Pons (tissue), 1 donor: ENCODE measurements at regions not wholly inside any gene's neighbourhood (a gene's known extent, or its start where the extent isn't known, plus 50 kb on each side); places are given as distances from the start of the nearest gene placed in this dataset.
A peak's percentile ranks its signal among the peaks of the same experiment; 100 is the strongest.
"Not testable (repeated sequence)": the region's sequence is repeated elsewhere in the genome, so short reads cannot be mapped to it uniquely, and the experiment has no call there.

Experiments
- DNase-seq: peaks from one replicate; pipeline ENCODE4 v3.0.0-alpha.2; 2016; ENCODE audit warnings: low spot score

DNA sequence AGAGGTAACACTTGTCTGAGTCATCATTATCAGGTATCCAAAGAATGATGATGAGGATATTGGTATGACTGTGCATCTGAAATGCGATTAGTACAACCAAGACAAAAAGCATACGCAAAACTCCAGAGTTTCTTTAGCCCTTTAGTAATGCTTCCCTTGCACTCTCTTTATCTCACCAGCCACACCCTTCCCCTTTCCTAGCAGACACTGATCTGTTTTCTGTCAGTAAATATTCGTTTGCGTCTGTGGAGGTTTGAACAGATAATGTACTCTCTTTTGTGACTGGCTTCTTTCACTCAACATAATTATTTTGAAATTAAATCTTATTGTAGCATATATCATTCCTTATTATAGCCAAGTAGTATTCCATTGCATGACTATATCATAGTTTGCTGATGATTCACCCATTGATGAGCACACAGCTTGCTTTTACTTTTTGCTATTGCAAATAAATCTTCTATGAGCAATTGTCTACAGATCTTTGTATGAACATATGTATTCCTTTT, 775.7 kb downstream of the SLC6A15 start:
- DNase-seq = no peak

DNA sequence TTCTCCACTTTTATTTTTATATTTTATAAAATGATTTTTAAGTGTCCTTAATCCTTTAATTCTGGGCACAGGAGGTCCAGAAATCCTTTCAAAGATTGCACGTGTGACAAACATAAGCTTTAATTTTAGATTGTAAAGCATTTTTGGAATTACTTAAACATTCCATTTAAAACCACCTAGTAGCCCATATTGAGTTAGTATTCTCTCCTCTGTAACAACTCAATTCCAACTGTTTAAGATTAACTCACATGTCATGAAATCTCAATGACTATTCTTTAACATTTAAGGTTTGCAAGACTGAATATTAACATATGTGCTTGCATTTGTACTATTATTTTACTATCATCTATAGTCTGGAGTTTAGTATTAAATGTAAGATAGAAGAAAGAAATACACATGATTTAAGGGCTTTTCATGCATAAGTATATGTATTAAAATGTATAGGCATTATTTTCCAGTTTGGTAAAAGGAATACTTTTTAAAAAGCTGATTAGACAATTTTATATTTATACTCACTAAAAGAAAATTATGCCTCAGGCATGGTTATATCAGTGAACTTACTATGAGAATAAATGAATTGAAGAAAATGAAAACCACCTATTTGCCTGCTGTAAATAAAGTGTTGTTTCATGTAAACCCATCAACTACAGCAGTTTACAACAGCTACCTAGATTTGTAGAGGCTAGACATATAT, 776.9 kb downstream of the SLC6A15 start:
- DNase-seq = no peak

DNA sequence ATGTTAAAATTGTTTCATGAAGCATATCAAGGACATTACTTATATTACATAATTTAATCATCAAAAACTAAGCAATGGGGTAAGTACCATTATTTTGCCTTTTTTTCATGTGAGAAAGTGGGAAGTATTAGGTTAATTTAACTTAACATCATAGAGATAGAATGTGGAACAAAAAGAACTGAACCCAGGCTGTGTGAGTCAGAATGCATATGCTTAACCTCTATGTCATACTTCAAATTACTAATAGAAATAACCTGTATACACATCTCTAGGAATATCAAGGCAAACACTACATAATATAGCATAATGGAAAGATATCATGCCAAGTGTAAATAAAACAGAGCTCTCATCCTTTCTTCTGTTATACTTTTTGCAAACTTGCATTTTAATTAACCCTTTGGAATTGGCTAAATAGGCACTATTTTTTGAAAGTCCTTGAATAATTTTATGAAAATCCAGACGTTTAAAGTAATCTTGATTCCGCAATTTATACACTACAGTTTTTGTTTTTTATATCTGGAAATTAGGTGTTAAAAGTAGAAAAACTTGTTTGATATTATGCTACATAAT, 777.7 kb downstream of the SLC6A15 start:
- DNase-seq = no peak

DNA sequence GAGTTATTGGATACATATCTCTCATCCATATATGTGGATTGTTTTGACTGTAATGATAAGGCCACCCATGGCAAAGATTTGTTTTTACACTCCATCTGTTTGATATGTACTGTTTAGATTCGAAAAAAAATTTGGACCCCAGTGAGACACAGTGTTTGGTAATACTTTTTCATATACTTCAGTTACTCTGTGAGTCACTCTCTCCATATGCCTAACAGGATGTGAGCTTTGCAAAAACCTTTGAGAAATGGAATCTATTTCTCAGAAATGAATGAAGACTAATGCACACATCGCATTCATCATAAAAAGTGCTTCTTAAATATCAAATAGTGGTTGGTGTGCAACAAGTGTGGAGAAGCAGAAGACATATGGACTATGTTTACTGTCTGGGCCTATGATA, 781.5 kb downstream of the SLC6A15 start:
- no peak for DNase-seq

DNA sequence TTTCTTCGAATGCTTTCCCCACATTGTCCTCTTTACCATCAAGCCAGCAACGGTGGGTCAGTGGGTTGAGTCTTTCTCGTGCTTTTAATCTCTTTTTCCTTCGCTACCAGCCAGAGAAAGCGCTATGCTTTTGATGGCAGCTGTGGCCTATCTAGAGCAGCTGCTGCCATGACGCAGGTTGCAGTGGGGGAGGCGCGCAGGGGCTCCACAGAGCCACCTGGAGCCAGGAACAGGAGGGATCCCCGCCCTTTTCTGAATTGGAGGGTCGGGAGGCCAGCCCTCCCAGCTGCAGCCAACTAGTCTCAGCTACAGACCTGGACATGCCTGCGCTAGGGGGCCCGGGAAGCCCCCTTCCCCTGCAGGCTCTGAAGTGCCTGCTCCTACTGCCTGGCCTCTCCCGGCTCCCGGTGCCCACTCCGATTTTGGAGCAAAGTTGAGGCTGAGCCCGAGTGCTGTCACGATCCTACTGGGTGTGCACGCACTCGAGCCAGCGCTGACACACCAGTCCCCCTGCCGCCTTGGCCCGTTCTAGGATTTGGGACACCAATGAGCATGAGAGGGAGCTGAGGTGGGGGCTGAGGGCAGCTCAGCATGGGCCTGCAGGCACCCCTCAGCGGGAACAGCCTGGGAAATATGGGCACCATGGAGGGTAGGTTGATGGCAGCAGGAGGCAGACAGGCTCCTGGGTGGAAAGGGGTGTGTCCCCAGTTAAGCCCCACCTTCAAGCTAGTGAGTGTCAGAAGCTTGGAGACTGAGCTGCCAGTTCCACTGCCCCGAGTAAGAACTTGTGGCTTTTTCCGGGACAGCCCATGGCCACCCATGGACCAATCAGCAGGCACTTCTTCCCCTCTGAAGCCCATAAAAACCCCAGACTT, 784.2 kb downstream of the SLC6A15 start:
- no peak for DNase-seq

DNA sequence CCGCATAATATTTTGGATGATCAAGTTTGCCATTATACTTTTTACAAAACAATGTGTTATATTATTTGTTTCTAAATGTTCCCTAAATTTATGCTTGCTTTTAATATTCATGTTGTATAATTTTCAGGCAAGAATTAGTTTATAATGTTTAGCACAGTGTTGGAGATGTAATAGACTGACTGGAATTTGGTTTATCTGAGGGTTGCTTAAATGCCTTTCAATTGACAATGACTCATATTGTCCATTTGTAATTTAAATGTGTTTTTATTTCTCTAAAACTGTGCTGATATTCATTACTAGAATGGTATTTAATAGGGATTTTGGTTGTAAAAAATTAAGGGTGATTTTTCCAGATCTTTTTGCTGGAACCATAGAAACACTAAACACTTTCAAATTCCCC, 788.4 kb downstream of the SLC6A15 start:
- no peak for DNase-seq

DNA sequence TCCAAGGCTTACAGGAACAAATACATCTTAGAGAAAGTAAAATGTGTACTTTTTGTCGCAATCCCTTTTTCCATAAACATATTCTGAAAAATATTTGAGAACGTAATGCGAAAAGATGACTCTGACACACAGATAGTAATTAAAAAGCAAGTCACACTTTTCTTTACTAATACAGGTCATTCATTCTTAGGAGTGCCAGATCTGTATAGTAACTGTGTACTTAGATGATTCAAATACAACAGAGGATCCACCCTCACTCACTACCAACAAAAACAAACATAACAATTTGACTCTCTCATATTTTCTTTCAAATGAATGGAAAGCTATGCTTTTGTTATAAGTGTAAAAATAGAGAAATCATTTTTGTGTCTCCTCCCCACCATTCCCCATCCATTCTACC, 795.4 kb downstream of the SLC6A15 start:
- DNase-seq = no peak

DNA sequence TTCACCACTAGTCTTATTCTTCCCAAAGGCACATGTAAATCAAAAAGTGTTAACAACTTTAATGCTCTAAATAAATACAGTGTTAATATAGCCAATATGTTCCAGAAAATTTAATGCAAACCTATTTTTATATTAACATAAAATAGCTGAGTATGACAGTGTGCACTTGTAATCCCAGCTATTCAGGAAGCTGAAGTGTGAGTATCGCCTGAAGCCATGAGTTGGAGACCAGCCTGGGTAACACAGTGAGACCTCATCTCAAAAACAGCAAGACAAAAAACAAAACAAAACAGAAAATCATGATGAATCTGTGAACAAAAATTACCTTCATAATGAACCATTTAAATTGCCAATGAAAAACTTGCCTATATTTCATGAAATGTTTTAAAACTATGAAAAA, 798.9 kb downstream of the SLC6A15 start:
- no peak for DNase-seq

DNA sequence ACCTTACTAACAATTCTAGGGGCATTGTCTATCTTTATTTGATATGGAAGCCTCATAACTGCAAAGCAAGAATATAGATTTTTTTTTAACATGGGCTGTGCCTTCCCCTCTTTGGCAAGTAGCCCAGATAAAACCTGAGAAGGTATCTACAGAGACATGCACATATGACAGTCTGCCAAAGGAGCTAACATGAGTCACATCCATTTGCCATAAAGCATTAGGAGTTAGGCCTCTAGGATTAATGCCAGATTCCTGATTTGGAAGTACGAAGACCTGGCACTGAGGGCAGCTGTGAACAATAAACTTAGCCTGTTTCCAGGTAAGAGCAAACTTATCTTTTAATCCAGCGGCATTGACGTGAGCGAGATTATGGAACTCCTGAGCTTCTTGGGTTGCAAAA, 808.7 kb downstream of the SLC6A15 start:
- not testable (repeated sequence) for DNase-seq

DNA sequence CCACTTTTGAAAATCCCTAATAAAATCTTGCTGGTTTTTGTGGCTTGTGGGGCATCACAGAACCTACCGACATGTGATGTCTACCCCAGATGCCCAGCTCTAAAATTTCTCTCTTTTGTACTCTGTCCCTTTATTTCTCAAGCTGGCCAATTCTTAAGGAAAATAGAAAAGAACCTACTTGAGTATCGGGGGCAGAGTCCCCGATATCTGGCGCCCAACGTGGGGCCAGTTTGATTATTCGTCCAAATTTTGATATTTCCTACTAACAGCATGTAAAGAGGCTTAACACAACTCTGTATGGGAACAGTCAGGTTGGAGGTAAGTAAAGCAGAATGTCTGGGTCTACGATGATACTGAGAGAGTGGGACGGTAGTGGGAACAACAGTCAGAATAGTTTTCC, 810.6 kb downstream of the SLC6A15 start:
- DNase-seq = not testable (repeated sequence)

DNA sequence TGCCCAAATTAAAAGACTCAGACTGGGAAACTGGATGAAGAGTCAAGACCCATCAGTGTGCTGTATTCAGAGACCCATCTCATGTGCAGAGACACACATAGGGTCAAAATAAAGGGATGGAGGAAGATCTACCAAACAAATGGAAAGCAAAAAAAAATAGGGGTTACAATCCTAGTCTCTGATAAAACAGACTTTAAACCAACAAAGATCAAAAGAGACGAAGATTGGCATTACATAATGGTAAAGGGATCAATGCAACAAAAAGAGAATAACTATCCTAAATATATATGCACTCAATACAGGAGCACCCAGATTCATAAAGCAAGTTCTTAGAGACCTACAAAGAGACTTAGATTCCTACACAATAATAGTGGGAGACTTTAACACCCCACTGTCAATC, 813.0 kb downstream of the SLC6A15 start:
- peak; percentile 4 for DNase-seq

DNA sequence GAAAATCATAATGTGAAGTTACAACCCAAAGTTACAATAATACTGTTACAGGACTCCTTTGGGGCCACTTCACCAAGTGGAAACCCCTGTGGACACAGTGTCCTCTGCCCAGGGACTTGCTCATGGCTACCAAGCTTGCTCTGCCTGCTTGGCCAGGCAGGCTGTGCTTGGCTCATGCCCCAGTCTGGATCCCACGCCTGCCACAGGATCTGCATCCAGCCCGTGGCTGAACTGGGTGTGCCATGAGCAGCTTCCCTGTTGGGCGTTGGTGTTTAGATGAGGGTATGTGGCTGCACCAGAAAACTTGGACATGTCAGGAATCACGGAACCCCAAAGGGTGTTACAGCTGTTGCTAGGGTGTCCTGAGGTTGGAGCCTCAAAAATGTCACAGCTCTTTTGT, 820.9 kb downstream of the SLC6A15 start:
- DNase-seq = no peak

DNA sequence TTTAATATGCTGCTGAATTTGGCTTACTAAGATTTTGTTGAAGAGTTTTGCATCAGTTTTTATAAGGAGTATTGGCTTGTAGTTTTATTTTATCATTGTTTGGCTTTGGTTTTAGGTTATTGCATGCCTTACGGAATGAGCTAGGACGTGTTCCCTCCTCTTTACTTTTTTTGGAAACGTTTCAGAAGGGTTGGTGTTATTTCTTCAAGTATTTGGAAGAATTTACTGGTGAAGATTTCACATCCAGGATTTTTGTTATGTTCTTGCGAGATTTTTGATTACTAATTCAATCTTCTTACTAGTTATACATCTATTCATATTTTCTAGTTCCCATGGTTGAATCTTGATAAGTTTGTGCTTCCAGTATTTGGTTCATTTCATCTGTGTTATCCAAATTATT, 823.2 kb downstream of the SLC6A15 start:
- DNase-seq = no peak

DNA sequence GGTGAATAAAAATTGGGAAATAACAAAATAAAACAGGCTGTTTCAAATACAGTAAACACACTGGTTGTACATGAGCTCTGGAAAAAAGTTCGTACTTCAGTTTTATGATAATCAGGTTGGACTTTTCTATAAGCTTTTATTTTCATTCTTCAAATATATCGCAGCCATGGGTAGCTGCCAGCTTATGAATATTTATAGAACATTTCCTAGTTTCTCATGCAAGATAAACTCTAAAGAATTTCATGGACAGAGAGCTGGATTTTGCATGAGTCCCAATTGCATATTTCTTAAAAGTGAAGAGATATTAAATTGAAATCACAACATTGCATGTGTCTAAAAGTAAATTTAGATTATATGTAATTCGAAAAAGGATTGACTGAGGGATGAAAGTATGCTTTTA, 827.6 kb downstream of the SLC6A15 start:
- no peak for DNase-seq

DNA sequence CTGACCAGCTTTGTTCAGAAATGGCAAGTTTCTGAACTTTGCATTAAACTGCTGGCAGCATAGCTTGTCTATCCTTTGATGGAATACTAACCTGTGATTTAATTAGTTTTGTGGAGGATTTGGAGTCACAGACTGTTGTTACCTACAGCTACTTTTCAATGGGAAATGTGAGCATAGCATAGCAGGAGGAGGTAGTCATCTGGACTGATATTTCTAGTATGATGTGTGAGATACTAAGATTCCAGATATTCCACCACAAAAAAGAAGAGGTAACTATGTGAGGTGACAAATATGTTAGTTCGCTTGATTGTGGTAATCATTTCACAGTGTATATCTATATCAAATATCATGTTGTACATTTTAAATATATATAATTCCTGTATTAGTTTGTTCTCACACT, 833.0 kb downstream of the SLC6A15 start:
- no peak for DNase-seq

DNA sequence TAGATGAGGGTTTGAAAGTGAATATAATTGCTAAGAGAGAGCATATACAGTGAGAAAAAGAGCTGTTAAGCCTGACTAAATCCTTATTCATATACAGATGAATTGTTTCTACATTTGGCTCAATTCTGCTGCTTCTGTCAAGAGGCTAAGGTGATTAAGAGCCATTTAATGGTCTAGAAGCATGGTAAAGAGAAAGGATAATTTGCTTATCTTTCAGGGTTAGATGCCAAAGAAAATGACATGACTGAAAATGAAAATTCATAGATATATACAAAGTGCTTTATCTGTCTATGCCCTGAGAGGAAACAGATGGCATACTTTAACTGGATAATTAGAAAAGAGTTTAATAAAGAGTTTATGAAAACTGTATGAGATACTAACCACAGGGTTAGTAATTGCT, 834.9 kb downstream of the SLC6A15 start:
- DNase-seq = no peak

DNA sequence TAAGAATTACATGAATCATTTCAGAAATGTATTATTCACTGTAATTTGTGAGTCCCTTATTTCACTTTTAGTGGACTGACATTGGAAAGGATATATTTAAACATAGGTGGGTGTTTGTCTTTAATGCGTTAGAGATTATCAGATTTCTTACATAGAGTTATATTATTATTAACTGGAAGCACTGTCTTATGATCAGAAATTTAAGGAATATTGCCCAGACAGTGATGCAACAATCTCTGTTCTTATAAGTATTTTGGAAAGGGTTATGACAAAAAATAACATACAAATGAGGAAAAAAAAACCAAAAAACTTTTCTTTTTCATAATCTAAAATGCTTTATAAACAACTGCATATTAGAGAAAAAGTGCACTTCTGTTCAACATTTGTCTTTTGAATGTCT, 836.6 kb downstream of the SLC6A15 start:
- no peak for DNase-seq

DNA sequence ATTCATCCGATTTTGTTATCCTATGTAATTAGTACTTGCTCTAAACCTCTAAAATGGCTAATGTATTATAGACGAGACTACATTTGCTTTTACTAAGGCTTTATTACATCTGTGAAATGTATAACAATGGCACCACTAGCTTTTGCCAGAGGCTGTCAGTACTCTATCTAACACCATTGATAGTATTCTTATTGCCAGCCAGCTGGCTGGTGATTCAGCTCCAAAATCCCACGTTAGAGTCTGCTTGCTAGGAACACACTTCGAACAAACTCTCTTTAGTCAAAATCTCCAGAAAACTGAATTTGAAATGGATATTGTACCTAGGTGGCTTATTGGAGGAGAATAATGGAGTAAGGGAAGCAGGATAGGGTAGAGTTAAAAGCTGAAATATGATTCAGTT, 839.2 kb downstream of the SLC6A15 start:
- no peak for DNase-seq

DNA sequence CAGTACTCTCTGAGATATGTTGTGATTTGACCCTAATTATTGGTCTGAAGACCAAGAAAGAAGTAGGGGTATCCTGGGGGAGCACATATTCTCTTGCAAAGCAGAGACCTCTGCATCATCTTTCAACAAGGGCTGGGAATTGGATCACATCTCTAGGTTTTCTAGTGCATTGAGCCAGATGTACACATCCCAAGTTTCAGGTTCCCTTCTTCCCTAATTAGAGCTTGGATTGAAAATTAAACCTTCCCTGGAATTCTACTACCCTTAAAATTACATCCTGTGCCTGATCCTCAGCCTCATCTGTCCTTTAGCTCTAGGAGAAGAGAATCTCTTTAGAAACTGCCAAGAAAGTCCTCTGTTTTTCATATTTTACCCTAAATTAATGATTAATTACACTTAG, 839.6 kb downstream of the SLC6A15 start:
- no peak for DNase-seq

DNA sequence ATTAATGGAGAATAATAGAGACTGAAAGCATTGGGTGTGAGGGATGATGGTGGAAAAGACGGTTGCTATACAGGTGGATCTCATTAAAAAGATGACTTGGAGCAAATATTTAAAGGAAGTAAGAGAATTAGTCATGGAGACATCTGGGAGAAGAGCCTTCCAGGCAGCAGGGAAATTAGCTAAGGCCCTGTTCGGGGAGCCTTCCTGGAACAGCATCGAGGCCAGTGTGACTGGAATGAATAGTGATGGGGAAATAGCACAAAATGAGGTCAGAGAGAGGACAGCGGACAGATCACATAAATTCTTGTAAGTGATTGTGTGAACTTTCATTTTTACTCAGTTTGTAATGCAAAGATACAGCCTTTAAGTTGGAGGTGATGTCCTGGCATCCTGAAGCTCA, 842.3 kb downstream of the SLC6A15 start:
- DNase-seq = no peak

DNA sequence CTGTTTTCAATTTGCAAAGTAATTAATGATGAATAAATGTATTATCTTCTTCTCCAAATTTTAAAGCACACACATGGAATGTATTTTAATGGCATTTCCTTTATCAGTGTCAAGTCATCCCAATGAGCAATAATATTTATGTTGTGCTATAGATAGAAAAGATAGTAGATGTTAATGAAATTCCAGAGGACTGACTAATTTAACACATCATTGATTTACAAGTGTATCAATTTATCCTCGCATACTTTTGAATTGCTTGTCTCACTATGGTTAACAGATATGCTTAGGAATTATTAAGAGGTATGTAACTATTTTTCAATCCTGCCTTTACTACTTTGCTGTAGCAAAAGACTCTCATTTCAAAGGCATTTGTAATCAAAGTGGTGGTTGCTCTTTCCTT, 842.9 kb downstream of the SLC6A15 start:
- DNase-seq = no peak

DNA sequence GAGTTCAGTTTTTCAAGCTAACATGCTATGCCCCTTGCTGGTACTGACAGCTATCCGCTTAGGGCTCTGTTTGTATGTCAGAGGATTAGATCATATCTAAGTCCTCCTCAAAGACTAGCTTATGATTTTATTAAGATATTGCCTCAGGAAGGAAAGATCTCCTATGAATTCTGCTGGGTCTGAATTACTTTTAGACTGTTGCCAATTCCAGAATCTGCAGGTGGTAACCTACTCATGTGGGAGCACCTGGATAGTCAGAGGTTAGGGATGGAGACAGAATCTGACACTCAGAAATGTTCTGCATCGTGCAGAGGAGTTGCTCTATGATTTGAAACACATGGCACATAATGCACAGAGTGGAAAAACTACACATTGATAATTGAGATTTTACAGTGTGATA, 843.4 kb downstream of the SLC6A15 start:
- DNase-seq = no peak

DNA sequence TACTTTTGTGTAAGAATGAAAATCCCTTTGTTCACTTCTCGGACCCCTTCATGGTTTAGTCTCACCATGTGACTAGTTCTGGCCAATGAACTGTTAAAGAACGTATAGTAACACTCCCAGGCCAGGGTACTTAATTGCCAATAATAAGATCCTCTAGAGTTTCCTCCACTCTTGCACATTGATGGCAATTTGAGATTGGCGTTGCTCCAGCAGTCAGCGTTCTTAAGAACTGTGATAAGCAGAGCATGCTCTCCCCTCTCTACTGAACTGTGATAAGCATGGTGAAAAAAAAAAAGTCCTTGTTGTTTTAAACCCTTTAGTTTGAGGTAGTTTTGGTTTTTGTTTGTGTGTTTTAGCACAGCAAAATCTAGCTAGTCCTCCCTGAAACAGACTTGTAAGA, 854.5 kb downstream of the SLC6A15 start:
- no peak for DNase-seq
